Fibroblast of lung (primary cell): ENCODE measurements at regions not wholly inside any gene's neighbourhood (a gene's known extent, or its start where the extent isn't known, plus 50 kb on each side); places are given as distances from the start of the nearest gene placed in this dataset.

Experiments used
- CTCF ChIP-seq, 2 donors: IDR thresholded peaks in 1 of 2; conservative IDR thresholded peaks in 1 of 2; 1 replicate in 1 of 2; 2 replicates in 1 of 2; pipeline ENCODE4 v1.5.1; 2011 to 2012; ENCODE audit warnings: low read length in 2 of 2, control low read depth in 1 of 2, inconsistent platforms in 1 of 2, low read depth in 1 of 2, mild to moderate bottlenecking in 1 of 2
- EZH2 ChIP-seq: IDR thresholded peaks from 2 replicates; pipeline ENCODE4 v1.5.1; 2012; ENCODE audit warnings: low read length, control low read depth, mild to moderate bottlenecking; ENCODE audit errors: missing control alignments

GRCh38 chr4:152045449-152045806 lies 284.6 kb upstream of the GATB start:
- TF ChIP-seq CTCF (conservative IDR thresholded peaks at IDR 0.05 in 1 of 2, IDR thresholded peaks at IDR 0.05 in 1 of 2; ENCODE audit: low read depth in 1 of 2, low read length in 2 of 2) (no peak), EZH2 (no peak)
